Gastrocnemius medialis (tissue), 4 donors: ENCODE measurements at regions not wholly inside any gene's neighbourhood (a gene's known extent, or its start where the extent isn't known, plus 50 kb on each side); places are given as distances from the start of the nearest gene placed in this dataset.

Experiments
- POLR2A ChIP-seq, 2 donors: fragments of 450-650 bp; IDR thresholded peaks; one replicate each; pipeline ENCODE4 v1.6.1; 2017; ENCODE audit warnings: antibody characterized with exemption in 2 of 2, mild to moderate bottlenecking in 2 of 2, moderate library complexity in 2 of 2
- TF ChIP-seq, protein P1 (sequence below), 5 experiments: fragments of 450-650 bp in 3 of 5; fragments of 200-600 bp in 2 of 5; sonication (generic) in 2 of 5; IDR thresholded peaks in 4 of 5; conservative IDR thresholded peaks in 1 of 5; 1 replicate in 4 of 5; 2 replicates in 1 of 5; pipeline ENCODE4 v1.5.1; 2016 to 2019; ENCODE audit warnings: antibody characterized with exemption in 5 of 5, mild to moderate bottlenecking in 3 of 5, moderate library complexity in 3 of 5

- TF ChIP-seq, protein P1, sequence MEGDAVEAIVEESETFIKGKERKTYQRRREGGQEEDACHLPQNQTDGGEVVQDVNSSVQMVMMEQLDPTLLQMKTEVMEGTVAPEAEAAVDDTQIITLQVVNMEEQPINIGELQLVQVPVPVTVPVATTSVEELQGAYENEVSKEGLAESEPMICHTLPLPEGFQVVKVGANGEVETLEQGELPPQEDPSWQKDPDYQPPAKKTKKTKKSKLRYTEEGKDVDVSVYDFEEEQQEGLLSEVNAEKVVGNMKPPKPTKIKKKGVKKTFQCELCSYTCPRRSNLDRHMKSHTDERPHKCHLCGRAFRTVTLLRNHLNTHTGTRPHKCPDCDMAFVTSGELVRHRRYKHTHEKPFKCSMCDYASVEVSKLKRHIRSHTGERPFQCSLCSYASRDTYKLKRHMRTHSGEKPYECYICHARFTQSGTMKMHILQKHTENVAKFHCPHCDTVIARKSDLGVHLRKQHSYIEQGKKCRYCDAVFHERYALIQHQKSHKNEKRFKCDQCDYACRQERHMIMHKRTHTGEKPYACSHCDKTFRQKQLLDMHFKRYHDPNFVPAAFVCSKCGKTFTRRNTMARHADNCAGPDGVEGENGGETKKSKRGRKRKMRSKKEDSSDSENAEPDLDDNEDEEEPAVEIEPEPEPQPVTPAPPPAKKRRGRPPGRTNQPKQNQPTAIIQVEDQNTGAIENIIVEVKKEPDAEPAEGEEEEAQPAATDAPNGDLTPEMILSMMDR (IDR thresholded peaks at IDR 0.05 in 4 of 5, conservative IDR thresholded peaks at IDR 0.05 in 1 of 5) = no peak
- TF ChIP-seq POLR2A (IDR thresholded peaks at IDR 0.05) = no peak
Observed at GRCh38 chr2:71824436-71824835, 323.2 kb downstream of the CYP26B1 start.
